ENCODE measurements at regions not wholly inside any gene's neighbourhood (a gene's known extent, or its start where the extent isn't known, plus 50 kb on each side); places are given as distances from the start of the nearest gene placed in this dataset.
A peak's percentile ranks its signal among the peaks of the same experiment; 100 is the strongest.

DNA sequence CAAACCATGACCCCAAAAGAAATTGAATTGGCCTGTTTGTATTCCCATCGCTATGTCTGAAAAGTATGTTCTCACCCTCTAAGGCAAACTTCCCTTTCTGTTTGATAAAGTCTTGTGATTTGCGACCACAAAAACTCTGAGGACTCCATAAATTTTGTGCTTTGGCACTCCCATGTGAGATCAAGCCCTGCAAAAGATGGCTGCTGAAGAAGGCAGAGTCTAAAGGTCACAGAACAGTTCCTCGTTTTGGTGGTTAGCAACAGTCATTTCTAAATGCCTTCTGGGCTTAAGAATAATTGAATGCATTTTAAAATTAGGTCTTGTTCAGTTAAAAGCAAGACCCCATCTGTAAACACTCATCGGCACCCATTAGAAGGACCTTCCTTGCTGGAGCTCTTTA lies 441.6 kb downstream of the OMA1 start:
- DNase-seq: no peak
- Histone ChIP-seq H3K79me2 (ENCODE audit: low read length) (no peaks in the 10 kb centered on the region), H3K36me3 (ENCODE audit: insufficient read depth, low read length) (no peaks in the 10 kb centered on the region), H3K9me2 (replicated peaks; ENCODE audit: insufficient read depth, low read length) (no peaks in the 10 kb centered on the region), H3K9me3 (ENCODE audit: low read length) (no peaks in the 10 kb centered on the region), H3K4me2 (ENCODE audit: low read depth, low read length, poor library complexity, severe bottlenecking) (no peak overlapping the region), H3K27ac (ENCODE audit: low read length) (no peak overlapping the region), H4K20me1 (ENCODE audit: insufficient read depth, low read depth, low read length) (no peaks in the 10 kb centered on the region), H3K4me1 (ENCODE audit: low read length) (no peaks in the 10 kb centered on the region; the same call in 1 of the 2 replicates), H3K9ac (ENCODE audit: low read length) (no peak overlapping the region), H2AFZ (ENCODE audit: low read length) (peak overlapping the region; percentile 71; the same call in 1 of the 2 replicates), H3K27me3 (ENCODE audit: low read length) (no peaks in the 10 kb centered on the region), H3K4me3 (ENCODE audit: low read length) (no peak overlapping the region)

DNA sequence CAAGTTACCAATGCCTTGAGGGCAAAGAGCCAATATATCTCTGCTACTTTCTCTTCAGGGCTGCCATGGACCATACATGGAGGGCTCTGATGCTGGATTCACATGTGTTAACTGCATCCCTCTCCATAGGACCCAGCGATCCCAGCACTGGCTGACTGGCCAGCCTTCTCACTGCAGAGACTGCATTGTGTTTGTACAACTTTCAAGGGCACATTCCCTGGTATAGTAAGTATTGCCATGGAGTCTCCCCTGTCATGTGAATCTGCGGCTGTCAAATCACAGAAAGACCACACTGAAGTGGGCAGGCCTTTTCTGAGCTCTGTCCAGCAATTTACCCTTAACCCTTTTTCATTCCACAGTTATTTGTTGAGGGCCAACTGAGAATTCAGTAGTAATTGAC lies 449.8 kb downstream of the OMA1 start:
- H3K9me3 ChIP-seq (ENCODE audit: low read length): no peaks in the 10 kb centered on the region
- H3K36me3 ChIP-seq (ENCODE audit: insufficient read depth, low read length): no peaks in the 10 kb centered on the region
- H3K27ac ChIP-seq (ENCODE audit: low read length): no peak overlapping the region
- no peaks in the 10 kb centered on the region for H3K27me3 ChIP-seq (ENCODE audit: low read length)
- H3K9ac ChIP-seq (ENCODE audit: low read length): no peak overlapping the region
- peaks cover 23% of the 10 kb centered on the region for H3K4me1 ChIP-seq (ENCODE audit: low read length)
- H4K20me1 ChIP-seq (ENCODE audit: insufficient read depth, low read depth, low read length): no peaks in the 10 kb centered on the region
- H3K9me2 ChIP-seq (replicated peaks; ENCODE audit: insufficient read depth, low read length): no peaks in the 10 kb centered on the region; the same call in 1 of the 2 replicates
- no peak for DNase-seq
- H3K79me2 ChIP-seq (ENCODE audit: low read length): no peaks in the 10 kb centered on the region
- no peak overlapping the region for H3K4me2 ChIP-seq (ENCODE audit: low read depth, low read length, poor library complexity, severe bottlenecking)
- no peak overlapping the region for H3K4me3 ChIP-seq (ENCODE audit: low read length)
- H2AFZ ChIP-seq (ENCODE audit: low read length): no peak overlapping the region

GRCh38 chr1:58095183-58095582 lies 451.3 kb downstream of the OMA1 start:
- H3K9ac ChIP-seq (ENCODE audit: low read length): no peak overlapping the region
- no peak overlapping the region for H3K4me2 ChIP-seq (ENCODE audit: low read depth, low read length, poor library complexity, severe bottlenecking)
- H2AFZ ChIP-seq (ENCODE audit: low read length): no peak overlapping the region
- H3K9me3 ChIP-seq (ENCODE audit: low read length): no peaks in the 10 kb centered on the region
- DNase-seq: peak; percentile 48
- no peaks in the 10 kb centered on the region for H4K20me1 ChIP-seq (ENCODE audit: insufficient read depth, low read depth, low read length)
- H3K4me1 ChIP-seq (ENCODE audit: low read length): peaks cover 23% of the 10 kb centered on the region
- H3K27me3 ChIP-seq (ENCODE audit: low read length): no peaks in the 10 kb centered on the region
- H3K27ac ChIP-seq (ENCODE audit: low read length): no peak overlapping the region
- no peaks in the 10 kb centered on the region; the same call in 1 of the 2 replicates for H3K9me2 ChIP-seq (replicated peaks; ENCODE audit: insufficient read depth, low read length)
- H3K36me3 ChIP-seq (ENCODE audit: insufficient read depth, low read length): no peaks in the 10 kb centered on the region
- H3K4me3 ChIP-seq (ENCODE audit: low read length): no peak overlapping the region
- H3K79me2 ChIP-seq (ENCODE audit: low read length): no peaks in the 10 kb centered on the region

DNA sequence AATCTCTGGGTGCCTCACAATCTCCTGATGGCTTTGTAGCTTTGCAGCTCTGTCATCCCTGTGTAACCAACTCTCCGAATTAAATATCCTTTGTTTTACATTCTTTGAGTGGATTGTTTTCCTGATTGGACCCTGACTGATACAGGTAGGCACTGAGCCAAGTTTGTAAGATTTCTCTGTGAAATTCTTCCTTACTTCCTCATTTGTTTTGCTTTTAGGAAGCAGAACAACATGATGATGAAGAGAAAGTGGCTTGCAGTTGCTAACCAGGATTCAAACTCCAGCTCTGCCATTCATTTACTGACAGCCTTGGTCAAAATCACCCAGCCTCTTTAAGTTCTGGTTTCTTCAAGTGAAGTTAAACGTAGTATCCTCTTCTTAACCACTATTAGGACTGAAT lies 452.3 kb downstream of the OMA1 start:
- Histone ChIP-seq H3K36me3 (ENCODE audit: insufficient read depth, low read length) (no peaks in the 10 kb centered on the region), H4K20me1 (ENCODE audit: insufficient read depth, low read depth, low read length) (no peaks in the 10 kb centered on the region), H2AFZ (ENCODE audit: low read length) (peak overlapping the region; percentile 84; the same call in 1 of the 2 replicates), H3K27me3 (ENCODE audit: low read length) (no peaks in the 10 kb centered on the region), H3K9ac (ENCODE audit: low read length) (no peak overlapping the region), H3K9me3 (ENCODE audit: low read length) (no peaks in the 10 kb centered on the region), H3K9me2 (replicated peaks; ENCODE audit: insufficient read depth, low read length) (no peaks in the 10 kb centered on the region; the same call in 1 of the 2 replicates), H3K4me1 (ENCODE audit: low read length) (peaks cover 23% of the 10 kb centered on the region), H3K4me3 (ENCODE audit: low read length) (no peak overlapping the region), H3K27ac (ENCODE audit: low read length) (no peak overlapping the region), H3K4me2 (ENCODE audit: low read depth, low read length, poor library complexity, severe bottlenecking) (peak overlapping the region; percentile 5), H3K79me2 (ENCODE audit: low read length) (no peaks in the 10 kb centered on the region)
- no peak for DNase-seq

- peaks cover 11% of the 10 kb centered on the region for H3K4me1 ChIP-seq (ENCODE audit: low read length)
- no peak overlapping the region for H3K4me3 ChIP-seq (ENCODE audit: low read length)
- no peaks in the 10 kb centered on the region for H3K9me3 ChIP-seq (ENCODE audit: low read length)
- H3K9me2 ChIP-seq (replicated peaks; ENCODE audit: insufficient read depth, low read length): no peaks in the 10 kb centered on the region; the same call in 1 of the 2 replicates
- no peak for DNase-seq
- no peaks in the 10 kb centered on the region for H4K20me1 ChIP-seq (ENCODE audit: insufficient read depth, low read depth, low read length)
- H3K27ac ChIP-seq (ENCODE audit: low read length): no peak overlapping the region
- no peak overlapping the region for H3K4me2 ChIP-seq (ENCODE audit: low read depth, low read length, poor library complexity, severe bottlenecking)
- H3K79me2 ChIP-seq (ENCODE audit: low read length): no peaks in the 10 kb centered on the region
- H2AFZ ChIP-seq (ENCODE audit: low read length): peak overlapping the region; percentile 51; the same call in 1 of the 2 replicates
- no peak overlapping the region for H3K9ac ChIP-seq (ENCODE audit: low read length)
- H3K36me3 ChIP-seq (ENCODE audit: insufficient read depth, low read length): no peaks in the 10 kb centered on the region
- H3K27me3 ChIP-seq (ENCODE audit: low read length): no peaks in the 10 kb centered on the region
These were observed 455.9 kb downstream of the OMA1 start for GRCh38 chr1:58090640-58091039.

- Histone ChIP-seq H3K9ac (ENCODE audit: low read length) (no peak overlapping the region), H3K27me3 (ENCODE audit: low read length) (no peaks in the 10 kb centered on the region), H3K79me2 (ENCODE audit: low read length) (no peaks in the 10 kb centered on the region), H3K36me3 (ENCODE audit: insufficient read depth, low read length) (no peaks in the 10 kb centered on the region), H4K20me1 (ENCODE audit: insufficient read depth, low read depth, low read length) (no peaks in the 10 kb centered on the region), H3K9me3 (ENCODE audit: low read length) (no peaks in the 10 kb centered on the region), H3K4me1 (ENCODE audit: low read length) (peaks cover 11% of the 10 kb centered on the region), H2AFZ (ENCODE audit: low read length) (no peak overlapping the region), H3K9me2 (replicated peaks; ENCODE audit: insufficient read depth, low read length) (no peaks in the 10 kb centered on the region; the same call in 1 of the 2 replicates), H3K4me3 (ENCODE audit: low read length) (no peak overlapping the region), H3K4me2 (ENCODE audit: low read depth, low read length, poor library complexity, severe bottlenecking) (no peak overlapping the region), H3K27ac (ENCODE audit: low read length) (no peak overlapping the region)
- DNase-seq: no peak
These were observed 456.5 kb downstream of the OMA1 start for GRCh38 chr1:58089898-58090534.

GRCh38 chr1:58084266-58084665 lies 462.3 kb downstream of the OMA1 start:
- Histone ChIP-seq H2AFZ (ENCODE audit: low read length) (no peak overlapping the region), H3K4me1 (ENCODE audit: low read length) (no peaks in the 10 kb centered on the region), H3K4me2 (ENCODE audit: low read depth, low read length, poor library complexity, severe bottlenecking) (no peak overlapping the region), H3K9ac (ENCODE audit: low read length) (no peak overlapping the region), H3K4me3 (ENCODE audit: low read length) (no peak overlapping the region), H3K27ac (ENCODE audit: low read length) (no peak overlapping the region), H4K20me1 (ENCODE audit: insufficient read depth, low read depth, low read length) (no peaks in the 10 kb centered on the region), H3K36me3 (ENCODE audit: insufficient read depth, low read length) (no peaks in the 10 kb centered on the region), H3K79me2 (ENCODE audit: low read length) (no peaks in the 10 kb centered on the region), H3K9me2 (replicated peaks; ENCODE audit: insufficient read depth, low read length) (no peaks in the 10 kb centered on the region; the same call in 1 of the 2 replicates), H3K27me3 (ENCODE audit: low read length) (no peaks in the 10 kb centered on the region), H3K9me3 (ENCODE audit: low read length) (no peaks in the 10 kb centered on the region)
- no peak for DNase-seq

- no peaks in the 10 kb centered on the region for H3K9me3 ChIP-seq (ENCODE audit: low read length)
- no peaks in the 10 kb centered on the region for H4K20me1 ChIP-seq (ENCODE audit: insufficient read depth, low read depth, low read length)
- no peak overlapping the region for H2AFZ ChIP-seq (ENCODE audit: low read length)
- H3K36me3 ChIP-seq (ENCODE audit: insufficient read depth, low read length): no peaks in the 10 kb centered on the region
- DNase-seq: no peak
- H3K79me2 ChIP-seq (ENCODE audit: low read length): no peaks in the 10 kb centered on the region
- H3K4me3 ChIP-seq (ENCODE audit: low read length): no peak overlapping the region
- H3K9ac ChIP-seq (ENCODE audit: low read length): no peak overlapping the region
- no peak overlapping the region for H3K27ac ChIP-seq (ENCODE audit: low read length)
- no peaks in the 10 kb centered on the region for H3K4me1 ChIP-seq (ENCODE audit: low read length)
- H3K9me2 ChIP-seq (replicated peaks; ENCODE audit: insufficient read depth, low read length): no peaks in the 10 kb centered on the region; the same call in 1 of the 2 replicates
- H3K4me2 ChIP-seq (ENCODE audit: low read depth, low read length, poor library complexity, severe bottlenecking): no peak overlapping the region
- H3K27me3 ChIP-seq (ENCODE audit: low read length): no peaks in the 10 kb centered on the region
These were observed 463.9 kb downstream of the OMA1 start for GRCh38 chr1:58082596-58082995.
